ENCODE measurements at regions not wholly inside any gene's neighbourhood (a gene's known extent, or its start where the extent isn't known, plus 50 kb on each side); places are given as distances from the start of the nearest gene placed in this dataset.

GRCh38 chr6:9487128-9487527 lies 927.7 kb downstream of the TFAP2A start:
- TF ChIP-seq CTCF (IDR thresholded peaks at IDR 0.05) (no peak), POLR2AphosphoS5 (IDR thresholded peaks at IDR 0.05; ENCODE audit: low read depth, low read length) (no peak), SIN3A (IDR thresholded peaks at IDR 0.05; ENCODE audit: borderline replicate concordance, insufficient read depth, low read depth, low read length) (no peak), TCF7L2 (IDR thresholded peaks at IDR 0.05; ENCODE audit: low read depth, low read length) (no peak)

All from Panc1 (cell line).